ENCODE measurements at regions not wholly inside any gene's neighbourhood (a gene's known extent, or its start where the extent isn't known, plus 50 kb on each side); places are given as distances from the start of the nearest gene placed in this dataset.

DNA sequence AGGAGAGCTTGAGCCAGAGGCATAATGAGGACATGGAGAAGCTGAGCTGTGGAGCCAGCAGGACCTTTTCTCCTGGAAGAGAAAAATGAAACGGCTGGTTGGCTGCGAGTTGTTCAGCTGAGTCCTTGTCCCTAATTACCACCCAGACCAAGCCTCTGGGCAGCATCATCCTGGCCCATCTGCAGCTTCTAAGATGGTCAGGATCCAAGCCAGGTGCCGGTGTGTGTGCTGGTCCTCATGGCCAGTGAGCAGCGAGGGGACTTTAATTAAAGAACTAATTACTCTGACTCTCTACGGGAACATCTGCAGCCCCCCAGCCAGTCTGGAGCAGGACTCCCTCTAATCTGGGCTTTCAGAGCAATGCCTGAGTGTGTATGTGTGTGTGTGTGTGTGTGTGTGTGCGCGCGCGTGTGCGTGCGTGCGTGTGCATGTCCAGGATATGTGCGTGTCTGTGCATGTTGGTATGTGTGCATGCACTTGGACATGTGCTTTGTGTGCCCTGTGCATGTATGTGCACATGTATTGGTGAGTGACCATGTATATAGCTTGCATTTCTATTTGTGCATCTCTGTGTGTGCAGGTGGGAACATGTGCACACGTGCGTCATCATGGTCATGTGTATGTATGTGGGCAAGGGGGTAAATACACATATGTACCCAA is 173.9 kb downstream of the DHX35 start:
- no peak for TF ChIP-seq CTCF (IDR thresholded peaks at IDR 0.05; ENCODE audit: control extremely low read depth, extremely low read depth, low read depth, missing control alignments)
- POLR2A ChIA-PET, result no interaction called here
- no peak for DNase-seq (ENCODE audit: extremely low spot score)
- CTCF ChIA-PET, result interaction anchor here (0.8 kb wide), 1 partner anchor 11 kb away, joined by 3 read pairs; no protein-coding TSS in a partner anchor

DNA sequence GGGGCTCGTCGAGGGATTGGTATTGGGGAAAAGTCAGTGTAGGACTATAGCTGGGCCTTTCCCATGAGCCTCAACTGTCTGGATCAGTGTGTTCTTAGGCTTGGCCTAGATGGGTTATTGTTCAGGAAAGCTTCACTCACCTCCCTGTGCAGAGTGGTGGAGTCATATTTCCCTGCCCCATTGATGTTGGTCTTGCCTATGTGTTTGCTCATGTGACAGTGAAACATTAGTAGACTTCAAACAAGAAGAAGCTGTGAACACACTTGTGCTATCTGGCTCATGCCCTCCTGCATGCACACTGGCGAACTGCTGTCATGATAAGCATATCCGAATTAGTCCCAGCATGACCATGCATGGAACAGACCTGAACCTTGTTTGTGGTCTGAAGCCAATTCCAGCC is 171.1 kb downstream of the DHX35 start:
- no peak for DNase-seq (ENCODE audit: extremely low spot score)
- CTCF ChIA-PET, result no interaction called here
- POLR2A ChIA-PET, result no interaction called here
- TF ChIP-seq CTCF (IDR thresholded peaks at IDR 0.05; ENCODE audit: control extremely low read depth, extremely low read depth, low read depth, missing control alignments), result no peak

DNA sequence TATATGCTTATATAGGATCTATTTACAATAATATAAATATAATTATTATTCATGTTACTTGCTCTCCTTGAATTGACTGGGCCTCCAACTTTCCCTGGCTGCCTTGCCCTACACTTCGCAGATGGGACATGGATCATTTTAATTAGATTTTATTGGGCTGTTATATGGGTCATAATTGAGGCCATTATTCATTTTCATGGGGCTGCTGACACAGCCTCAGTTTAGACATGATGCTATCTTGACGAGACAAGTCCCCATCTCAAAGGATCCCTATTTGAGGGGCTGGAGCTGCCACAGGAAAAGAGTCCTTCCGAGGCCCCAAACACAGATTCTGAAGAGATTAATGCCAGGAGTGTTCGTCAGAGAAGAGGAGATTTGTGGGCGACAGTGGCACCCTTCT is 170.4 kb downstream of the DHX35 start:
- no peak for TF ChIP-seq CTCF (IDR thresholded peaks at IDR 0.05; ENCODE audit: control extremely low read depth, extremely low read depth, low read depth, missing control alignments)
- ChIA-PET CTCF (no interaction called here), POLR2A (no interaction called here)
- DNase-seq (ENCODE audit: extremely low spot score), result no peak

DNA sequence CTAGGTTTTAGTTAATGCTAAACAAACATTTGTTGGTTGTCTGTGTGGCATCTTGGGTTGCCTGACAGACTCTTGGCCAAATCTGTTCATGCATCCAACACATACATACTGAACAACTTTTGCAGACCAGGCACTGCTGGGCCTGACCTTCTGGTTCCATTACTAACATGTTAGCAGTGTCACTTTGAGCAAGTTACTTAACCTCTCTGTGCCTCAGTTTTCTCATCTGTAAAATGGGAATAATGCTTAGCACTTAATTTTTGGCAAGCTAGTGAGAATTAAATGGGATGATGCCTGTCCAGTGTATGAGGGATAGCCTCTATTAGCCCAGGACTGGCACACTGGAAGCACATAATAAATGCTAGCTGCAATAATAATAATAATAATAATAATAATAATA is 169.9 kb downstream of the DHX35 start:
- DNase-seq (ENCODE audit: extremely low spot score), result no peak
- no peak for TF ChIP-seq CTCF (IDR thresholded peaks at IDR 0.05; ENCODE audit: control extremely low read depth, extremely low read depth, low read depth, missing control alignments)
- ChIA-PET CTCF (no interaction called here), POLR2A (no interaction called here)

DNA sequence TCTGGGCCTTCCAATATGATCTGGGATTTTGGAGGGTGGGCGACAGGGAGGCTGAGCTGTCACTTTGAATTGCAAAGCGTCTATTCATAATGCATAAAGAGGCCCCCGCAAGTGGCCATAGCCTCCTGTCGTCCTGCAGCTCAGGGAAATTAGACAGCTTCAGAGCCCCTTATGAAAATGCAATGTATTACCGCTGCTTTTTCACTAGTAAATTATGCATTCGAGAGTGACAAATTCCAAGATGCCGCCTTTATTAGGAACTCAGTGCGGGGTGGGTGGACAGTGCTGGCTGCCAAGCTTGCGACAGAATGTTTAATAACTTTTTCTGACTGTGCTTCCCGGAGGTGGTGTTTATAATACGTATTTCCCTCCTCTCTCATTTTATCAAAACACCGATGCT is 168.5 kb downstream of the DHX35 start:
- no peak for DNase-seq (ENCODE audit: extremely low spot score)
- ChIA-PET CTCF (no interaction called here), POLR2A (no interaction called here)
- no peak for TF ChIP-seq CTCF (IDR thresholded peaks at IDR 0.05; ENCODE audit: control extremely low read depth, extremely low read depth, low read depth, missing control alignments)

DNA sequence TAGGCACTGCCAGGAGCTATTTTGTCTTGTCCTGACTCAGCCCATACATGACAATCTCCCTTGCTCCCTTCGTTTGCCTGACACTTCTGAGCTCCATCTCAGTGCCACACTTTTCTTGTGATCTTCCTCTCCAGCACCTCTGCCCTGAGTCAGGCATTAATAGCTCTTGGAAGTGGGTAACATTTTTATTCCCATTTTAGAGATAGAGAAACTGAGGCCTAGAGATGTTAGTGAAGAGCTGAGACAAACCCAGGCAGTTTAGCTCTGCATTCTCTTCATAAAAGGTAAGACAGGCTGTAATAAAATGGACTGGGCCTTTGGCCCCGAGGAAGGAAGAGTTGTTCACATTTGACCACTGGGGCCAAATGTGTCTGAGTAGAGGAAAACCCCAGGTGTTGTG is 167.4 kb downstream of the DHX35 start:
- ChIA-PET CTCF (interaction anchor here (0.8 to 1.8 kb wide), 4 partner anchors 9 to 140 kb away, joined by 3 to 4 read pairs (median 4); no protein-coding TSS in a partner anchor), POLR2A (no interaction called here)
- no peak for DNase-seq (ENCODE audit: extremely low spot score)
- TF ChIP-seq CTCF (IDR thresholded peaks at IDR 0.05; ENCODE audit: control extremely low read depth, extremely low read depth, low read depth, missing control alignments), result no peak

Measured in GM10248 (cell line).